Activated CD4-positive, CD25-positive, alpha-beta regulatory T cell treated with anti-CD3 and anti-CD28 coated beads, Interleukin-2, amount 50 U/mL, for 24 hours (primary cell): ENCODE measurements at regions not wholly inside any gene's neighbourhood (a gene's known extent, or its start where the extent isn't known, plus 50 kb on each side); places are given as distances from the start of the nearest gene placed in this dataset.

ENCODE experiments used
- ATAC-seq, 2 donors: fragments of 150-1000 bp; cut with Tn5 transposase; one replicate each; pipeline ENCODE4 v1.10.0; 2021; ENCODE audit warnings: mild to moderate bottlenecking in 1 of 2, moderate library complexity in 1 of 2

DNA sequence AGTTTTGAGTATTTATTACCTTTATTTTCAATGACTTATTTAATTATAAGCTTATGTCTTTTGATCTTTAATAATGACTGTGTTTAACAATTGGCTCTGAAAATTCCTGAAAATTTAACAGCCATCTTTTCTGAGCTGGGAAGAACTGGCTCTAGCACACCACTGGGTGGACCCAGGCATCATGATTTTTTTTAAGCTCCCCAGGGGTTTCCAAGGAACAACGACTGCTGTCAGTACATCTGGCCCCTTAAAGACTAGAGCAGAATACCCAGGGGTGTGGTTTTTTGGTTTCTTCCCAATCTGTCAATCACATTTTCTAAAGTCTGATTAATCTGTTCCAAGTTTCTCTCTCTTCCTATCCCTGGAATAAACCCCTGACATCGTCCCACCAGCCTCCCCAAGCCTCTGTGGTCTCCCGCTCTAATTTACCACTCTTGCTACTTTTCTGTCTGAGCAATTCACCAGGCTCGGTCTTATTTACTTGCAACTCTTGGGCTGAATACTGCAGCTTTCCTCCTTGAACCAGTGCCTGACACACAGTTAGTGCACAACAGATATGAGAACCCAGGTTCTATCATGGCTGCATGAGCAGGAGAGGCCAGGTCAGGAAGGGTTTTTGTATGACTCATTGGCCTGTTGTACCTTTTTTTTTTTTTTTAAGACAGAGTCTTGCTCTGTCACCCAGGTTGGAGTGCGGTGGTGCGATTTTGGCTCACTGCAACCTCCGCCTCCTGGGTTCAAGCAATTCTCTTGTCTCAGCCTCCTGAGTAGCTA is 321.9 kb downstream of the ZSWIM6 start:
- no peak for ATAC-seq

DNA sequence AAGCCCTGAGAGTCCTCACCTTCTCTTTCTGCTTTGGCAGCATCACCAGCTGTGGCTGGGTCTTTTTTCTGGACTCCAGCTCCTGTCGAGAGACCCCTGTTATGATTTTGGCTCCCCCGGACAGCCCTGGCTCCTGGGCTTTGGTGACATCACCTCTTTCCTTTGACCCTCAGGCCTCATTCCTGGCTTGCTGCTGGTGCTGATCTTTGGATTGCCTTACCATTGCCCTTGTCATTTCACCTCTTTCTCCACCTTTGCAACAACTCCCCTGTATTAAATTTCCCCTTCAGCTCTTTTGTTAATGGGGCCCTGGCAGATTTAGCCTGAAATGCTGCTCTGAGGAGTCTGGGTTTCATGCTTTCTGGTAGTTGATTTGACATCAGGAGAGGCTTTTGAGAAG is 322.8 kb downstream of the ZSWIM6 start:
- ATAC-seq = no peak

DNA sequence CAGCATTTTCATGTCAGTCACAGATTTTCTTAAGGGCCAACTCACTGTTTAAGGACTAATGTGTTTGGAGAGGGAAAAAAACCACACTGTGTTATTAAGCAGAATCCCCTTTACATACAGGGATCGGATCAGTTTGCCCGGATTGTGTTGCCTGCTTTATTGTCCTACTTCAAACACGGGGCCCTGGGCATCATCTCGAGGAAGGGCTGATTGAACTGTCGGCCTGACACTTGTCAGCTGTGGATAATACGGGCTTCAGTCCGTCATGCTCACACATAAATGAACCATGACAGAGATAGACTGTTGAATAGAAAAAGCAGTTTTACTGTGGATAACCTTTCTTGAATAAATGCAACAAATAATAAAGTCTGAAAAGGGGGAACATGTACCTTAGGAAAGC is 325.0 kb downstream of the ZSWIM6 start:
- ATAC-seq = no peak

DNA sequence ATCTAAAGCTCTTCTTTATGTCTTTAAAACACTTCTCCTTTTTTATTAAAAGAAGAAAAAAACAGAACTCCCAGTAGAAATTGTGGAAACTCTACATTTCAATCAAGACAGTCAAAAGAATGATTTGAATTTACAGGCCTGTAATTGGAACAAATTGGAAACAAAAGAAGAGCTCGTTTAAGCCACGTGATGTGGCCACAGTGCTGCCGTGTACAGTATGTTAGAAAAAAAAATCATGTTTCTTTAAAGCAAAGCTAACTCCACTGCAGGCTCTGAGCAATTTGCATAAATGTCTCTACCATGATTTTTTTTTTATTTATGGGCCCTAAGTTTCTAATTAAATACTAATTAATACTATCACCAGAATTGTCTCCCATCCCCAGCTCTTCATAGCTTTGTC is 325.6 kb downstream of the ZSWIM6 start:
- ATAC-seq = no peak

GRCh38 chr5:61658592-61659008 is 326.5 kb downstream of the ZSWIM6 start:
- peak; percentile 72 to 75 for ATAC-seq

DNA sequence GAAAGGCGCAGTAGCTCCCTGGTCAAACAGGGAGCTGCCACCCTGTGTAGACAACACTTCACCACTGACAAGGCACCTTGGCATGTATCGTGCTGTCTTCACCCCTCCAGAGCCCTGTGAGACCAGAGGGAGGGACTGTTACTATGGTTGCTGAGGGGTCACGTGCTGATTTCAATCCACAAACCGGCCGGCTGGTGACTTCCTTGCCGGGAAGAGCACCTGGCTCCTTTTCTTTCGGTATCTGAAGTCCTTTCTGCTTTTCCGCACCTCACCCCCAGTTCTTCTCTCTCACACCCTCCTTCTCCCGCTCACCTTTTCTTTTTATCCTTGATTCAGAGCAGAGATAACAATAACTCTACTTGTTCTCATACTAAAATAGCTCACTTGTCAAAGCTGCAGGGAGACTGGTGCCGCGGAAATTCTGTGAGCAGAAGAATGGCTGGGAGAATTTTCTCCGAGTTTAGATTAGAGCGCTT is 327.2 kb downstream of the ZSWIM6 start:
- no peak for ATAC-seq

- no peak for ATAC-seq
Measured at GRCh38 chr5:61662670-61663069, 330.6 kb downstream of the ZSWIM6 start.

- no peak for ATAC-seq
Measured at GRCh38 chr5:61666064-61666621, 334.1 kb downstream of the ZSWIM6 start.

DNA sequence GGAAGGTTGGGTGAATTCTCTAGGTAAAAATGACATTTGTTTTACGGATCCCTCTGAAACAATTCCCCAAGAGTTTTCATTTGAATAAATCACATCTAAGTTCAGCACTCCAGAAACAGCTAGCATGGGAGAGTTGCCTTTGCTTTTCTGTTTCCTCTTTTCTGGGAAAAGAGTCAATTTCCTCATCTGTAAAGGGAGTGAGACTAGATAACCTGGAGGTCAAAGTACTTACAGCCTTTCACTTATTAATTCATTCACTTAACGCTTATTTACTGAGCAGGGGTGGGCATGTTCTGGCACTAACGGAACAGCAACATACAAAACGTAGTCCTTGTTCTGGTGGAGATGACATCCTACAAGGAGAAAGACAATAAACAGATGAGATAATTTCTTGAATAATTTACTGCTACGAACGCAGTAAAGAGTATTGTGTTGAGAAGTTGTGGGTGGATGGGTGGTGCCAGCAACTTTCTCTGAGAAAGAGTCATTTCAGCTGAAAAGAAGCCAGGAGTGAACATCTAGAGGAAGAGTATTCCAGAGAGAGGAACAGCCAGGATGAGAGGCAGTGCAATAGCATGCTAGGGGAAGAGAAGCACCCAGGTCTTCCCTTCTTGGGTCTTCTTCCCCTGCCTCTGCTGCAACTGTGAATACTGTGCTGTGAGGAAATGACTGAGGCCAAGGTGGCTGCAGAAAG is 335.6 kb downstream of the ZSWIM6 start:
- ATAC-seq = no peak

DNA sequence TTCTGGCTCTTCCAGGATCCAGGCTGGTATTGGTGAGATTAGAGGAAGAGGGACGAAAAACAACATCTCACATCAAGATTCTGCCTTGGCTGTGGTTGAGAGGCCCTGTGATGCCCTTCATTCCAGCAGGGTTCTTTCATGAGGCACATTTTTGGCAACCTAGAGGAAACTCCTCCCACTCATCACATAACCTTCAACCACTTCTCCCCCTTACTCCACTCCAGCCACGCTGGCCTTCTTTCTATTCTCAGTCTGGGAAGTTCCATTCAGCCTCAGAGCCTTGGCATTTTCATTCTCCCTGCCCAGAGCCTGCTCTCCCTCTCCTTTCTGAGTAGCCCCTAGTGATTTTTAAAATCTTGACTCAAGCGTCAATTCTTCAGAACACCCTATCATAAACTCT is 337.5 kb downstream of the ZSWIM6 start:
- no peak for ATAC-seq

- no peak for ATAC-seq
Measured at GRCh38 chr5:61670941-61671340, 338.9 kb downstream of the ZSWIM6 start.

DNA sequence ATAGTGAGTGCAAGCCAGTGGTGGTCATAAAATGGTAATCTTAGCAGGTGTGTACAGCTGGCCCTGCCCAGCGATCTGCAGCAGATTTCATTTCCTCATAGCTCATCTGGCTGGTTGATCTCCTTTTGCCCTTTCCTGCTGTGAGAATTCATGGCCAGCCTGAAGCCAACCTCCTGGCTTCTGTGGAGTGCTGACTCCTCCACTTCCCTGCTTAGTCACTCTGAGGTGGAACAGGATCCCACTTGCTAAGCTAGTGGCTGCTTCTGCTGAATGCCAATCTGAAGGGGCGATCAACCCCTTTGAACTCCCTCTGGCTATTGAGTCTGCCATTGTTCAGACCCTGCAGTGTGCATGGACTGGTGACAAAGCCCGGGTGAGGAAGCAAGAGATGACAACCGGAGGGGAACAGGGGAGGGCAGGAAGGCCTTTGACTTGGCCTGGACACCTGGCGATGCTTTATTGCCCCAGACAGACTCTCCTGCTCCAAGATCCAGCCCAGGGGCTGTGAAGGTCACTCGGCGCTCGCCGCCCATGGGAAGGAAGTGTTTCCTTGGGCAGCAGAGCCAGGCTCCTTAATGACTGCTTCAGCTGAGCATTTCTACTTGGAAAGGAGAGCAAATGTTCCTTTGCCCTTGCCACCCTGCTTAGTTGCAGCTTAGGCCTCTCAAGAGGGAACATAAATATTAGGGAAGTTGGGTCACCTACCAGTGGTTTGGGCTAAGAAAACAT is 341.1 kb downstream of the ZSWIM6 start:
- ATAC-seq = no peak

DNA sequence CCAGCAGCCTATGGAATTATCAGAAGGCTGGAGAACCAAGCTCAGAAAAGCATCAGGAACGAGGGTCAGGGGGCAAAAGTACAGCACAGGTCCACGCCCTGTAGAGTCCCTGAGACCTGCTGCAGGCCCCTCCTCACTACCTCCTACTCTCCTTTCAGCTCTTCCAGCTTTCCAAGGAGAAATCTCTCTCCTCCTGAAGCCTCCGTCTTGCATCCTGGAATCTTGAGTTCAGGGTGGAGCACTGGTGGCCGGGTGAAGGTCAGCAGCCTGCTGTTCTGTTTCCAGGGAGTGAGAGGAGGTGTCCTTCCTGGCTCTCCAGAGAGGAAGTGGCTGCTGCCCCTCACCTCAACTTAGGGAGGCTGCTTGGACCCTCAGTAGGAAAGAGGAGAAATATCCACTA is 342.3 kb downstream of the ZSWIM6 start:
- no peak for ATAC-seq

- no peak for ATAC-seq
Measured at GRCh38 chr5:61675015-61675692, 343.1 kb downstream of the ZSWIM6 start.

- no peak for ATAC-seq
Measured at GRCh38 chr5:61677220-61677619, 345.2 kb downstream of the ZSWIM6 start.

DNA sequence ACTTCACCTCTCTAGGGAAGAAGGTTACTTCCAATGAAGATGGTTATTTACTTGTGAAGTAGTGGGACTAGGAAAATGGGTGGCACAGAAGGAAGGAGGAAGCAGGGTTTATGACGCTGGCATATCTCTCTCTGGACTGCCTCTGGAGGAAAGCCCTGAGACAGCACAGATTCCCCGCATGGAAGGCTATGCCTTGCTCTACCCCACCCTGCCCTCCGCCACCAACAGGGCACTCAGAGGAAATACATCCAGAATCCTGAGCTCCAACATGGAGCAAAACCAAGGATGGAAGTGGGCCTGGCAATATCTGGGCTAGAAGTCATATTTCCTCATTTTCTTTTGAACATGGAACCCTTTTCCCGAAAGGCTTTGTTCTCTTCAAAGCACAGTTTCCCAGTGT is 346.9 kb downstream of the ZSWIM6 start:
- ATAC-seq = no peak

DNA sequence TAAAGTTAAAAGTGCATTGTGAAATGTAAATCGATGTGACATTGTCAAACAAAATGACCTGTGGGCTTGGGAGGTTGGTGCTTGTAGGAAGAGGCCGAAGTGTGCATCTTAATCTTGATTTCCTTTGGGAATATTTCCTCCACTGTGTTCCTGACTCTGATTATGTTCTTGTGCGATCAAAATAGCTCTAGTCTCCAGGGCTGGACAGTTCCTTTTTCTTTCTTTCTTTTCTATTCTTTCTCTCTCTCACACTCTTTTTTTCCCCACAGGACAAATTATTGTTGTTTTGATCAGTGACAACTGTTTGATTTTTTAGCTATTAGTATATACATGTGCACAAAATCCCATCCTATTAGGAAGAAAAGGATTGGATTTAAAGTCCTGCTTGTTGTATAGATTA is 347.5 kb downstream of the ZSWIM6 start:
- ATAC-seq = no peak

- ATAC-seq = no peak
Measured at GRCh38 chr5:61680247-61680646, 348.2 kb downstream of the ZSWIM6 start.

DNA sequence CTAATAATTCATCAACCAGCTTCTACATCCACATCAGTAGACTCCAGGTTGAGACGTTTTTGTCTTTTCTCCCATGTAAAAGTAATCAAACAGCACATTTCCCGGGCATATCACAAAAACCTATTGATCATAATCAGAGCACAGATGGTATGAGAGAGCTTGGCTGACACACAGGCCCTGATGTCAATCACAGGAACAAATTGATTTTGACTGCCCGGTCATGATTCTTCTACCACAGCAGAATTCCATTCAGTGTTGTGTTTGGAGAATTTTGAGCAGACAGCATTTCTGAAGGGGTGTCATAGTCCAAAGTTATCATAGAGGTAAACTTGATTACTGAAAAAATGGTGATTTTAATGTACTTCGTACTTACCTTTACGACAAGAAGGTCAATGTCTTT is 351.1 kb downstream of the ZSWIM6 start:
- no peak for ATAC-seq

- no peak for ATAC-seq
Measured at GRCh38 chr5:61683926-61684325, 351.9 kb downstream of the ZSWIM6 start.

DNA sequence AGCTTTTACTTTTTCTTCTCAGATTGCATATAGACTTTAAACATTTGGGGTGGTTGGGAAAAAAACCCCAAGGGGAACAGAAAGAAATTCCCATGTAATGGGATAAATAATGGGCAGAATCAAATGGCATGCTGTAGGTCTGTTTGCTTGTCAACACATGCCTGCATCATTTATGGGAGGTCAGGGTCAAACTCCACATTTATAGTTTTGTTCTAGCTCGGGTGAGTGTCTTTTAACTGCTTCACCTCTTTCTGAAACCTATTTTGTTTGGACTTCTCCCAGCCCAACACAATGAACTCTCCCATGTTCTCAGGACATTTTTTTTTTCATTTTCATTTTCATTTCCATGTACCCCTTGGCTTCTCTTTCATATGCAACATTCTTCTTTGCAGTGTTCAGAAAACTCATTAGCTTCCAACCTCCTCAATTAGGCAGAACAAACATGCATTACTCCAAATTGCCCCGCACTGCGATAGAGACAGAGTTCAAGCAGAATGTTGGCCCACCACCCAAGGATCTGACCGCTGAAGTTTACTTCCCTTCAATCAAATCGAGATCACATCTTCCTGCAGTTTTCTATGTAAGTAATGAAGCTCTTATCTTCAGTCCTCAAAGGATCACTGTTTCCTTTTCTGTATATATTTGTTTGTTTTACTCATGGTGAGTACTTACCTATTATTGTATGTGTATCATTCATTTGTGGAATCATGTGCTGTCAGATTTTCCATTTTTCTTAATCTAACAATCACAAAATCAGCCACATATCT is 354.6 kb downstream of the ZSWIM6 start:
- ATAC-seq = no peak

- no peak for ATAC-seq
Measured at GRCh38 chr5:61687371-61687770, 355.3 kb downstream of the ZSWIM6 start.
